GM18909 (cell line): ENCODE measurements at regions not wholly inside any gene's neighbourhood (a gene's known extent, or its start where the extent isn't known, plus 50 kb on each side); places are given as distances from the start of the nearest gene placed in this dataset.
"Not testable (repeated sequence)": the region's sequence is repeated elsewhere in the genome, so short reads cannot be mapped to it uniquely, and the experiment has no call there.

Experiments used
- ATAC-seq: cut with Tn5 transposase; IDR thresholded peaks from one replicate; pipeline ENCODE4 v1.9.1; 2021; ENCODE audit warnings: mild to moderate bottlenecking; ENCODE audit not compliant: unreplicated experiment, poor library complexity

DNA sequence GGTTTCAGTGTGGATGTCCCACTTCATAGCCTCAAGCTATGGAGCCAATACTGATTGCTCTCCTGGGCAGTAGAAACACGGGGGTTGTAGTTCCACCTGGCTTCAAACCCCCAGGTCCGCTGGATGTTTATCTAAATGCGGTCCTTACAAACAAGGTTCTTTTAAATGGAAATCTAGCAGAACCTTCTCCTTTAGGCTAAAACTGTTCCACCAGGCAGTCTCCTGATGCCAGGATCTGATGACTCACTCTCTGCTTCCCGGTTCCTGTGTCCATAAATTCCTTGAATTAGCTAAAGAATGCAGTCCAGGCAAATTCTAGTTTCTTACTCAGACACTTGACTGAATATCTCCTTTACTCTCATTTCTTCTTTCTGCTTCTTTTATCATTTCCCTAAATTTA is 108.4 kb upstream of the FAM3C start:
- no peak for ATAC-seq

DNA sequence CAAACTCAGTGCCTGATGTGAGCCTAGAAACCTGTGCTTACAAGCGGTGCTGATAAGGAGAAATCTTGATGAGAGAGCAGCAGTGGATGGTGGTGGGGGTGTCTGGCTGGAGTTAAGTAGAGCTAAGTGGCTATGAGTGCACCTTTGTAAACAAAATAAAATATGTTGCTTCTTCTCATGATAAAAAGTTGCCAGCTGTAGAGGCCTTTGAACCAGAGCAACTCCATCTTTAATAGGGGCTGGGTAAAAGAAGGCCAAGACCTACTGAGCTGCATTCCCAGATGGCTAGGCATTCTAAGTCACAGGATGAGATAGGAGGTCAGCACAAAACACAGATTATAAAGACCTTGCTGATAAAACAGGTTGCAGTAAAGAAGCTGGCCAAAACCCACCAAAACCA is 107.6 kb upstream of the FAM3C start:
- no peak for ATAC-seq

DNA sequence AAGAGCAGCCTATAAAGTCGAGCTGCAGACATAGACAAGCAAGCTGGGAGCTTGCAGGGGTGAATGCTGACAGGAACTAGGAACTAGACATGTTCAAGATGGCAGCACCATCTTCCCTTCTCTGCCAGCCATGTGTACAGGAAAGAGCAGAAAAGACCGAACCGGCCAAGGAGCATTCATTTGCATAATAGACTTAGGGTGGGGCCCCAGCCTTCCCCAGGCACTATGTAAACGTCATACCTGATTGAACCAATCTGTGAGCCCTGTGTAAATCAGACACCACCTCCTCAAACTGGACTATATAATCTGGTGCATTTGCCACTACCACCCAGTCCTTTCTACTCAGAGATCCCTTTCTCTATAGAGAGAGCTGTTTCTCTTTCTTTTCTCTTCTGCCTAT is 106.9 kb upstream of the FAM3C start:
- ATAC-seq: no peak

DNA sequence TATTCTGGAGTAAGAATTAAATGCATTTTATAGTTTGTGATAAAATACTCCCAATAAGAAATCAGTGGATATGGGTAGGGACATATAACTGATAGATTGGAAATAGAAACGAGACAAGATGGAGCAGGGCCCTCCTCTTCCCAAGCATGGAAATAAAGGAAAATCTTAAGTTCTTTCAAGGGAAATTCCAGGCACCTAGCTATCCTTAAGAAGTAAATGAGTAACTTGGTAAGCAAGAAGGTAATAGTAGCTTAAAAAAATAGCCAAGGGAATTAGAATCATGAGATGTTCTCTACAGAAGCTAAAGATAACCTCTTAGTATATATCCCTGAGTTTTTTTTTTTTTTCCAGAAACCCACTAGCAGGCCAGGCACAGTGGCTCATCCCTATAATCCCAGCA is 105.5 kb upstream of the FAM3C start:
- no peak for ATAC-seq

DNA sequence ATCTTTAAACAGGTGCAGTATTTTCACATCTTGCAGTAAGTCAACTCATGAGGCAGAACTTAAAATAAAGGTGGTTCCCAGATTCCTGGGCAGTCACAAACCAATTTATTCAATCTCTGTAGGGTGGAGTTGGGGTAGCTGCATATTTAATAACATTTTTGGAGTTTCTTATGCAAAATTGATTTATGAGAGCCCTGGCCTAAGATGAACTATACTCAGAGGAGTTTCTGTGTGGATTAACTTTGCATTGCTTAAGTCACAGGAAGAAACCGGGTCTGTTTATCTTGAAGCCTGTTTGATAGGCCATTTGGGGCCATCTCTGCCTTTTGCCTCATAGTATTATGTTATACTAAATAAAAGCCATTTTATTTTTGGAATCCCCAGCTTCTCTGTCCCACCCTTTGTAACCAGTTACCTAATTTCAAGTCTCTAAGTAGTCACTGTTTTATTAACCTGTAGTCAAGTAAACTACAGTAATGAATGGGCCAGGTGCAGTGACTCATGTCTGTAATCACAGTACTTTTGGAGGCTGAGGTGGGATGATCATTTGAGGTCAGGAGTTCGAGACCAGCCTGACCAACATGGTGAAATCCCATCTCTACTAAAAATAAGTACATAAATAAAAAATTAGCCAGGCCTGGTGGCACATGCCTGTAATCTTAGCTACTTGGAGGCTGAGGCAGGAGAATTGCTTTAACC is 104.4 kb upstream of the FAM3C start:
- no peak for ATAC-seq

DNA sequence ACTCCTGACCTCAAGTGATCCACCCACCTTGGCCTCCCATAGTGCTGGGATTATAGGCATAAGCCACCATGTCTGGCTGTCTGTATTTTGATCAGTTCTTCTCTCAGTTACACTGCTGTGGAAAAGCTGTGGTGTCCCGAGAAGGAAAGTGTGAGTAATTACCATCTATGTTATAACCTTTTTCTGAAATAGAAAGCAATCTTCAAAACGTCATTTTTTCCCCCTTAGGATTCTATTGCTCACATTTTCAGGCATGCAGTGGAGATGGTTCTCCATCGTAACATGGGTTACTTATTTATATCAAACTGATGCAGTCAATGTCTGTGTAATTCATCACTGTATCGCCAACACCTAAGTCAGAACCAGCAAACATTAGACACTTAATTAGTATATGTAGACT is 103.5 kb upstream of the FAM3C start:
- ATAC-seq: no peak

DNA sequence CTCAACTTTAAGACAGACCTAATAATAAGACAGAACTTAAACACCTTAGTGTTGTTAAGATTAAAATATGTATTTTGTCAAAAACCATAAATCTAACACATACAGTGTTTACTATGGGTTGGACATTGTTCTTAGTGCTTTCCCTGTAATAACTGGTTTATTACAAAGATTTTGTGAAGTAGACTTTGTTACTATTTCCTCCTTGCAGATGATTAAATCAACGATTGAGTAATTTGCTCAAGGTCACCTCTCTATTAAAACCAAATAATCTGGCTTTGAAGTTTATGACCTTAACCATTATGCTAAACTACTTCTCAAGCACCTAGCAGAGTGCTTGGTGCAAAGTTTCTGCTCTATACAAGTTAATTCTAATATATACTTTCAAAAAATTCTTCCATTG is 102.7 kb upstream of the FAM3C start:
- no peak for ATAC-seq

DNA sequence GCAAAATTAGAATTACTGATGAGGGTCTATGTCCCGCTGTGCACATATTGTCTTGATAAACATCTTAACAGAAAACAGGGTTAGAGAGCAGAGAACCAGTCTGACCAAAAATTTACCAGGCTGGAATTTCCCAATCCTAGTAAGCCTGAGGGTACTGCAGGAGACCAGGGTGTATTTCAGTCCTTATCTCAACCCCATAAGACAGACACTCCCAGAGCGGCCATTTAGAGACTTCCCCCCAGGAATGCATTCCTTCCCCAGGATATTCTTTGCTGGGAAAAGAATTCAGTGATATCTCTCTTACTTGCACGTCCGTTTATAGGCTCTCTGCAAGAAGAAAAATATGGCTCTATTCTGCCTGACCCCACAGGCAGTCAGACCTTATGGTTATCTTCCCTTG is 101.4 kb upstream of the FAM3C start:
- not testable (repeated sequence) for ATAC-seq

DNA sequence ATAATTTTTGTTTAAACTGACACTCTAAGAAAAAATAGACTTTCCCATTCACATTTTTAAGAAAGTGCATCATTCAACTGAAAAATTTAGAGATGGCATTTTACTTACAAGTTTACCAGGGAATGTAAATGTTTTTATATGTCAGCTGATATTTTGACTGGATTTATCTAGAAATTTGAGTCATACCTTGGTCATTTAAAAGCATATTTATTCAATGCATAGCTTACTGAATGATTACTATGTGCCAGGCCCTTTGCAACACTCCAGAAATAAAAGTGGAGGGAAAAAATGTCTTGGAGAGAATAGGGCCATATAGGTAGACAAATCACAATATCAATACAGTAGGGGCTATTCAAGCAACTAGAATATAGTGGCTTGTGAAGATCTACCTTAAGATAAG is 98.4 kb upstream of the FAM3C start:
- no peak for ATAC-seq

DNA sequence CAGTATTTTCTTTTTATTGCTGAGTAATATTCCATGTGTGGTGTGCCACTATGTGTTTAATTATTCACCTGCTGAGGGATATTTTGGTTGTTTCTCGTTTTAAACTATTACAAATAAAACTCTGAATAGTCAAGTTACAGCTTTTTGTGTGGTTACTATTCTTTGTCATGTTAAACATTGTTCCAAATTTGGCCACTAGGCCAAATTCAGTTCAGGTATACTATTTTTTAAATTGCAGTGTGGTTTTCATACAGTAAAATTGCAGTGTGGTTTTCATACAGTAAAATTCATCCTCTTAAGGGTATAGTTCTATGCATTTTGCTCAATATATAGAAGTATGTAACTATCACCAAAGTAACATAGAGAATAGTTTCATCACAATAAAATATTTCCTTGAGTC is 97.4 kb upstream of the FAM3C start:
- ATAC-seq: no peak

DNA sequence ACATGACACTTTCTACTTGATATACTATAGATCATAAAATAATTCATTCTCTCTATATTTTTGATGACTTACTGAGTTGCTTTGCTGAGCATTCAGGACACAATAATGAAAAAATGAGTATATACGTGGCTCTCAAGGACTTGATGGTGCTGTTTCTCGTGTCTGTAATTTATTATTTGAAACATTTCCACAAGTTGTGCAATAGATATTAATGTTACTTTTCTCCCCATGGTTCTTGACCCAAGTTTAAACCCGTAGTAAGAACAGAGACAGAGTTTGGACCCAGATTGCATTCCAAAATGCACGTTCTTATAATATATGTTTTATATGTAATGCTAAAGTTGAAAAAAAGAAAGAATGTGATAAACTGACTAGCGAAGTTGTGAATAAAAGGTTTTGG is 94.2 kb upstream of the FAM3C start:
- ATAC-seq: no peak

DNA sequence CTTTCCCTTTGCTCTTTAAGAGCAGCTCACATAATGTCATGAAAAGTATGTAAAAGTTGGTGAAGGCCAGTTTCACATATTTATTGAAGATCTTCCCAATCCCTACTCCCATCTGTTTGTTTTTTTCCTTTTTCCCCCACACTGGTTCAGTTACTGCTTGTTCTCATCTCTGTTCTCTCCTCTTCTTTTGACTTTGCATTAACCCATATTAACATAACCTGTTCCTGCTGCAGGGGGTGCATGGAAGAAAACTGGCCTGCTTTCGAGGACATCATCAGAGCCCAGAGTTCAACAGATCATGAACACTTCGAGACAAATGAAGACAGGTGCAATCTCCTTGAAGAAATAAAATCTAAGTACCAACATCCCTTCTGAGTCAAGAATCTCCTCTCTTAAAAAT is 93.3 kb upstream of the FAM3C start:
- ATAC-seq: no peak

DNA sequence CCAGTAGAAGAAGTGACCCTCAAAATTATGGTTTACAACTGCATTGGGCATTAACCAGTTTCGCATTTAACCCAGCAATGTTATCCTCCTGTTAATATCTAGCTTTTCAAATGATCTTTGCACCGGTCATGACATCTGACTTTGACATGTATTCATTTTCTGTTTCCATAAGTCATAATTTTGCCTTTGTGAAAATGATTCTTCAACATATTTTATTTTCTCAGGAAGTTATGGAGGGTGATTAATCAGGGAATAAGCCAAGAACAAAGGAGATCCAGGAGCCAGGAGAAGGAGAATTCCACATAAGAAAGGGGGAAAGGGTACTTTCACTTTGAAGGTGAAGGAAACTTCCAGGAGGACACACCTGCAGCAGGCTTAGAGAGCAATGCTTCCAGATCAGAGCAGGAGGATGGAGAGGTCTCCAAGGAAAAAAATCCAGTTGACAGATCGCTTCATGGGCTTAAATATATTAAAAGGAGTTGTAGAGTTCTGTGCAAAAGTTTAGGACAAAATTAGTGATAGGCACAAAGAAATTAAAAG is 92.1 kb upstream of the FAM3C start:
- no peak for ATAC-seq

DNA sequence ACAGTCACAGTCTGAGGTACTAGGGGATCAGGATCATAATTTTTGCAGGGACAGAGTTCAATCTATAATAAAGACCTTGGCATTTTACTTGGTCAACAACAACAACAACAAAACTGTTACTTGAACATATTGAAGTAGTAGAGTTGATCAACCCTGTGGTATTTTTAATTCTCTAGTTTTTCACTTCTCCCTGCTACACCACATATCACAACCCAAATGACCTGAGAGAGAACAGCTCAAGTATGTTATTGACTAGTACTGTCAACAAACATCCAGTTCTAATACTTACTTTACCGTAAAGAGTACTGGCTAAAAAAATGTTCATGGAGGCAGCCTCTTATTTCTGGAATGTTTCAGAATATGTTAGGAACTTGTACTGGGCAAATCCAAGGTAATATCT is 90.5 kb upstream of the FAM3C start:
- no peak for ATAC-seq

DNA sequence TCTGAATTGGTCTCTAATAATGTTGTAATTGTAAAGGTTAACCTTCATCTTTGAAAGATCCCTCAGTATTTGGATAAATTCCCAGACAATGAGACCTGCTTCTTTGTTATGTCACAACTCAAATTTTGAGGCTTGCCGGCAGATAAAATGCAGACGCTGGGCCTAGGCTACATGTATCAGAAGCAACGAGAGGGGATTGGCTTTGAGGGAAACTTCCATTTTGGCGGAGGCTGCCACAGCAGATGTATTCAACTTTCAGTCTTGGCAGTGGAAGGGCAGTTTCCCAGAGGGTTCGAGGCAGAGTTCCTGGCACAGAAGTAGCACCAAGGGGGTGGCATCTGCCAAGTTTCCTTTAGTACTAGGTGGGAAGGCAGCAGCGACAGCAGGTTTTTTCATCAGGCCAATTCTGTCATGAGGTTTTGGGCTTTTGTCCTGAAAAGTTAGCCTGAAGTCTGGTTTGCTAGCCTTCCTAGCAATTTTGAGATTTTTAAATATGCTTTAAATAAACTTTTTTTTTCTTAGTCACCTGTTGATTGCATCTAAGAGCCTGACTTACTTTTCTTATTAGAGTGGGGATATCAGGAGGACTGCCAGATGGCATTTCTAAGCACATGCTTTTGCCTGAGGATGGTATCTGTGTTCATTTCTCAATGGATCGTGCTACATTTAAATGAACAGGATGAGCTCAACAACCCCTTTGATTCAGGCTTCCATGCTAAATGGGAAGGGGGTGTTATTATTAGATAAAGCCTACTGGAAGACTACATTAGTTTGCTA is 89.5 kb upstream of the FAM3C start:
- no peak for ATAC-seq

DNA sequence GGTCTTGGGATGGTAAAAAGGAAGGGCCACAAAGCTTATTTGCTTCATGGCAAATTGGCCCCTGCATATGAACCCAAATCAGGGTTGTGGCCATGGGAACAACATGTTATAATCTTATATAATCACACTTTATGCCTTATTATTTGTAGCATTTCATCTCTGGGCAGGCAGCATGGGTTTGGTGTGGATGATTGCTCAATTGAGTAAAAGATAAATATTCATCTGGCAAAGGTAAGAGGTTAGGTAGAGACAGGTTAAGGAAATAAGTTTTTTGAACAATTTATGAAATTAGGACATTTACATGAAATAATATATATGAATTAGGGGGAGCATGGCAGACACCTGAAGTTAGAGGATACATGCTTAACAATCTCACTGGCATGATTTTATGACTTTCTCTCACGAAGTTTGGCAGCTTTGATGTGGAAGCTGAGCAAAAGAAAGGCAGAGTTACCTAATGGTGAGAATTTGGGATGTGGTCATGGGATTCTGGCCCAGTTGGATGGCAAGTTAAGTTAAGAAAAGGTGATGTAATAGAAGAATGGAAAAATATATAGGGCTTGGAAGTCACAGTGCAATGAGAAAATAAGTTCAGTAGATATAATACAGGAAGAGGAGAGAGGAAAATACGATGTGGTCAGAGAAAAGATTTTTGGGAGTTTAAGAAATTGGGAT is 88.1 kb upstream of the FAM3C start:
- ATAC-seq: no peak

DNA sequence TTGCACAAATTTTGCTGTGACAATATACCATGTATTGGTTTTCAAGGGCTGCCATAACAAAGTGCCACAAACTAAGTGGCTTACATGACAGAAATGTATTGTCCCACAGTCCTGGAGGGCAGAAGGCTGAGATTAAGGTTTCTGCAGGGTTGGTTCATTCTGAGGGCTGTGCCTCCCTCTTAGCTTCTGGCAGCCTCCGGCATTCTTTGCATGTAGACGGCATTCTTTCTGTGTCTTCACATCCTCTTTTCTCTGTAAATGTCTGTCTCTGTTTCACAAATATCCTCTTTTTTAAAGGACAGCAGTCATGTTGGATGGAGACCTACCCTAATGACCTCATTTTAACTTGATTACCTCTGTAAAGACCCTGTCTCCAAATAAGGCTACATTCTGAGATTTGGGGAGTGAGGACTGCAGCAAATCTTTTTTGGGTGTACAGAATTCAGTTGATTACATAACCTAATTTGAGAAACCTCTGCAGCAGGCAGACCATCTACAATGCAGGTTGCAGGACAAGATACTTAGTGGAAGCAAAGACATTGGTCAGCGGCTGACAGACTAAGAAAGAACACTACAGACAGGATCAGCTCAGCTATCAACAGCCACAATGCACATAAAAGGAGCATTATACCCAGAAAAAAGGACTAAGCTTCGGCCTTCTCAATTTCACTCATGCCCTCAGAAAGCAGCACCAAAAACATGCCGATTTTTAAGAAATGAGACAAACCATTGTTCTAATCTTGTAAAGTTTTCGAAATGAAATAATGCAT is 84.6 kb upstream of the FAM3C start:
- ATAC-seq: no peak

DNA sequence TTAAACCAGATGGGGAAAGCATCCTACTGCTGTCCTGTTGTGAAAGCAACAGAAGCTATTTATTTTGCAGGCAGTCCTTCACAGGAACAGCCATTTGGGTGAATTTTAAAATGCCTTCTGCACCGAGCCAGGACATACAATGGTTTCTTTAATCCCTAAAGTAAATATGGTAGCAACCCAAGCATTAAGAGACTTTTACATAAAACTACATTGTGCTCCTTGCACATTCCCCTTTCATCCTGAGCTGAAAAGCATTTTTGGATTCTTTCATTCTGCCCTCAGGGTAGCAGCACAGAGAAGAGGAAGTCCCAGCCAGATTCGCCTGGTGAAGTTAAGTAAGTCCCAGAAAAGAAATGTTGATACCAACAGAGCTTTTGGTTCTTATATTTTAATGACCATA is 84.0 kb upstream of the FAM3C start:
- ATAC-seq: no peak

DNA sequence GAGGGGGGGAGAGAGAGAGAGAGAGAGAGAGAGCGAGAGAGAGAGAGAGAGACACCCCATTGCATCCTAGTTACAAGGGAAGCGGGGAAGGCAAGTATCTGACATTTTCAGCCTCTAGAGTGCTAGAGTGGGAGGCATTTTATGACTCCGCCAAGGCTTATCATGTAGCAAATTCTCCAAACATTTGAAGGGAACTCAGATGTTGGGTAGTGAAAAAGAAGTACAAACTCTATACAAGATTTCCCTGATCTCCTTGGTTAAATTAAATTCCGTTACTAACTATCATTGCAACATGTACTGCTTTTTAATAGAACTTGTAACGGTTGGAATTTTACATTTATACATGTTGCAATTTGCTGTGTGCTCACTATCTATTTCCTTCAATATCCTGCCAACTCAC is 83.4 kb upstream of the FAM3C start:
- no peak for ATAC-seq

DNA sequence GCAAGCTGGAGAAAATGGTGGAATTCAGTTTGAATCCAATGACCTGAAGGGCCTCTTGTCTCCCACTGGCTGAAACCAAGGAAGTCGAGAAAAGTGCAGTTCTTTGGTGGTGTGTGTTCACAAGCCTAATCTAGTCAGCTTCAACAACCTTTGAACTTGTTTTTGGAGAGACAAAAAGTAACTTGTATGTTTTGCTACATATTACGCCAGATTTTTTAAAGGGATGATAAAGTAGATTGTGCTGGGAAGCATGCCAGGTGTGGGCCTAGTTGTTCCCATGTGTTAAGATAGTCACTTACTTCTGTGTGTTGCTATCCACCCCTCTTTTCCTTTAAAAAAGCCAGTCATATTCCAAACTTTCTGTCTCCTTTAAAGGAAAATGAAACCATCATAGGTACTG is 79.7 kb upstream of the FAM3C start:
- ATAC-seq: no peak

DNA sequence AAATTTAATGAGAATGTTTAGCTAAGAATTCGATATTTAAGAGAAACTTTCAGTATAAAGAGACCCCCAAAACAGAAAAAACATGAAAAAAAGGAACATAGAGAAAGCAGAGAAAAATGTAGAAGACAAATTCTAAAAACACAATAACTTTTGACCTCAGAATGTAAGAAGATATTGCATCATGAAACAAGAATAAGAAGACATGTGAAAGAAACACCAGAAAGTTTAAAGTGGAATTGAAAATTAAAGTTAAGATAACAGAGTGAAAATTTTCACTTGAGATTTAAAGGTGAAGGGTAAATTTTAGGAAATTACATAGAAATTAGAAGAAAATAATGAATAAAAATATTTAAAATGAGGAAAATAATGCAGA is 78.2 kb upstream of the FAM3C start:
- no peak for ATAC-seq
